IMR-90 (cell line): ENCODE measurements at regions not wholly inside any gene's neighbourhood (a gene's known extent, or its start where the extent isn't known, plus 50 kb on each side); places are given as distances from the start of the nearest gene placed in this dataset.

Source experiments
- ATAC-seq: fragments of 200-7000 bp; cut with Tn5 transposase; 2 replicates; pipeline ENCODE4 v1.9.1; 2020; ENCODE audit warnings: low read depth, mild to moderate bottlenecking, moderate library complexity
- BruUV-seq: library from RNA; stranded (reverse); fragments of 400-500 nt; replicated peaks from 2 replicates; lab custom pipeline; 2021; lab: Mats Ljungman, UMichigan
- CTCF ChIA-PET: fragments of 300-600 bp; formaldehyde crosslinking; extraction: SDS; loops from one replicate; lab custom pipeline; 2021; ENCODE audit warnings: antibody characterized with exemption; lab: Yijun Ruan, JAX
- POLR2A ChIA-PET: fragments of 300-600 bp; sonication (Branson Sonifier 250); formaldehyde crosslinking; loops from one replicate; lab custom pipeline; 2022; ENCODE audit warnings: antibody characterized with exemption; ENCODE audit not compliant: unreplicated experiment; lab: Charles Lee
- DNase-seq: peaks from one replicate; pipeline ENCODE4 v3.0.0; 2013
- H2AFZ ChIP-seq: replicated peaks from 2 replicates; pipeline ENCODE3; 2013; ENCODE audit warnings: low read length, mild to moderate bottlenecking; ENCODE audit not compliant: poor library complexity
- H2AK5ac ChIP-seq: 2 replicates; pipeline ENCODE4 v1.6.1; 2013; ENCODE audit warnings: low read depth, low read length, inconsistent platforms
- H2AK9ac ChIP-seq: replicated peaks from 2 replicates; pipeline ENCODE3; 2013; ENCODE audit warnings: mild to moderate bottlenecking, low read depth, low read length, moderate library complexity; ENCODE audit not compliant: poor library complexity
- H2BK120ac ChIP-seq: 2 replicates; pipeline ENCODE4 v1.6.1; 2013; ENCODE audit warnings: low read depth, low read length, inconsistent platforms
- H2BK15ac ChIP-seq: 3 replicates; pipeline ENCODE4 v1.6.1; 2013; ENCODE audit warnings: low read depth, low read length, inconsistent platforms
- H2BK20ac ChIP-seq: 2 replicates; pipeline ENCODE4 v1.6.1; 2013; ENCODE audit warnings: low read depth, mild to moderate bottlenecking, inconsistent platforms, low read length, moderate library complexity
- H2BK5ac ChIP-seq: 2 replicates; pipeline ENCODE4 v1.6.1; 2013; ENCODE audit warnings: mild to moderate bottlenecking, low read depth, low read length, inconsistent platforms; ENCODE audit not compliant: poor library complexity, severe bottlenecking
- H3K14ac ChIP-seq: replicated peaks from 2 replicates; pipeline ENCODE4 v1.6.1; 2013; ENCODE audit warnings: low read depth, low read length, inconsistent platforms
- H3K18ac ChIP-seq: 2 replicates; pipeline ENCODE4 v1.6.1; 2013; ENCODE audit warnings: low read depth, low read length, control low read depth
- H3K23ac ChIP-seq: 2 replicates; pipeline ENCODE4 v1.6.1; 2013; ENCODE audit warnings: low read depth, low read length, inconsistent platforms
- H3K27ac ChIP-seq: 2 replicates; pipeline ENCODE4 v1.5.1; 2013; ENCODE audit warnings: mild to moderate bottlenecking, control low read depth, low read length; ENCODE audit not compliant: insufficient read depth
- H3K27me3 ChIP-seq: 2 replicates; pipeline ENCODE4 v1.6.1; 2013; ENCODE audit warnings: low read length; ENCODE audit not compliant: control insufficient read depth, insufficient read depth
- H3K36me3 ChIP-seq: 2 replicates; pipeline ENCODE4 v1.6.1; 2013; ENCODE audit warnings: low read length, mixed read lengths; ENCODE audit not compliant: control insufficient read depth, insufficient read depth
- H3K4ac ChIP-seq: 2 replicates; pipeline ENCODE4 v1.6.1; 2013; ENCODE audit warnings: low read depth, low read length, inconsistent platforms
- H3K4me1 ChIP-seq: 2 replicates; pipeline ENCODE4 v1.6.1; 2013; ENCODE audit warnings: low read length, mixed read lengths; ENCODE audit not compliant: control insufficient read depth, insufficient read depth
- H3K4me2 ChIP-seq: 2 replicates; pipeline ENCODE4 v1.6.1; 2013; ENCODE audit warnings: low read depth, mild to moderate bottlenecking, control low read depth, low read length, moderate library complexity
- H3K4me3 ChIP-seq: 2 replicates; pipeline ENCODE4 v1.5.1; 2013; ENCODE audit warnings: low read depth, mild to moderate bottlenecking, control low read depth, low read length, moderate library complexity; ENCODE audit not compliant: insufficient read depth
- H3K56ac ChIP-seq: 2 replicates; pipeline ENCODE4 v1.6.1; 2013; ENCODE audit warnings: low read length, inconsistent platforms; ENCODE audit not compliant: insufficient read depth; ENCODE audit errors: extremely low read depth
- H3K79me1 ChIP-seq, 2 experiments: 2 replicates each; pipeline ENCODE4 v1.6.1; 2013; ENCODE audit warnings: low read length in 2 of 2, inconsistent platforms in 1 of 2, low read depth in 1 of 2
- H3K9ac ChIP-seq: 2 replicates; pipeline ENCODE4 v1.6.1; 2013; ENCODE audit warnings: low read depth, low read length, control low read depth
- H3K9me1 ChIP-seq: 2 replicates; pipeline ENCODE4 v1.6.1; 2013; ENCODE audit warnings: low read length, inconsistent platforms; ENCODE audit not compliant: insufficient read depth
- H3K9me3 ChIP-seq: 2 replicates; pipeline ENCODE4 v1.6.1; 2013; ENCODE audit warnings: low read length; ENCODE audit not compliant: control insufficient read depth, insufficient read depth
- H4K20me1 ChIP-seq: 2 replicates; pipeline ENCODE4 v1.6.1; 2013; ENCODE audit warnings: low read length, inconsistent platforms; ENCODE audit not compliant: insufficient read depth
- H4K5ac ChIP-seq: 2 replicates; pipeline ENCODE4 v1.6.1; 2013; ENCODE audit warnings: mild to moderate bottlenecking, low read depth, low read length, control low read depth
- H4K8ac ChIP-seq, 2 experiments: 2 replicates each; pipeline ENCODE4 v1.6.1; 2013; ENCODE audit warnings: low read depth in 2 of 2, low read length in 2 of 2, control low read depth in 1 of 2, inconsistent platforms in 1 of 2
- H4K91ac ChIP-seq: 2 replicates; pipeline ENCODE4 v1.6.1; 2013; ENCODE audit warnings: low read depth, low read length, inconsistent platforms; ENCODE audit not compliant: insufficient read depth
- POLR2A ChIP-seq: IDR thresholded peaks from 2 replicates; pipeline ENCODE4 v1.6.1; 2012; ENCODE audit warnings: mild to moderate bottlenecking, low read depth, low read length
- WGBS, 2 experiments: methylation state at CpG; one replicate each; pipeline versions ENCODE4 v1.1.5 to v1.1.7; 2013; ENCODE audit warnings: missing lambda C conversion rate in 2 of 2; ENCODE audit not compliant: insufficient read length in 1 of 2; ENCODE audit errors: extremely low coverage in 2 of 2; 5-methylcytosine and 5-hydroxymethylcytosine counted together
- dilution Hi-C: fragments of 300-500 bp; cut with HindIII; formaldehyde crosslinking; loops from one replicate; pipeline ENCODE4 v1.14.3; 2018; ENCODE audit warnings: low sequenced_read_pairs; ENCODE audit not compliant: unreplicated experiment
- in situ Hi-C: fragments of 300-500 bp; cut with MboI; formaldehyde crosslinking; loops from 3 replicates; pipeline ENCODE4 v1.14.3; 2019; ENCODE audit warnings: low sequenced_read_pairs, inconsistent platforms, mixed read lengths
- intact Hi-C: fragments of 100-400 bp; cut with micrococcal nuclease; formaldehyde crosslinking; loops from 2 replicates; pipeline ENCODE4 v1.10.0; 2022

GRCh38 chr5:101866473-101866872 lies 429.6 kb downstream of the SLCO4C1 start:
- no peaks in the 10 kb centered on the region; the same call in 1 of the 2 replicates for H3K9me3 ChIP-seq
- no peak overlapping the region for H2AFZ ChIP-seq
- no peak overlapping the region for H3K9ac ChIP-seq
- no peaks in the 10 kb centered on the region for H3K36me3 ChIP-seq
- H3K18ac ChIP-seq: no peak overlapping the region
- H3K4me1 ChIP-seq: no peaks in the 10 kb centered on the region
- no peaks in the 10 kb centered on the region for H3K9me1 ChIP-seq
- no peak for ATAC-seq
- H3K4me2 ChIP-seq: no peak overlapping the region
- no peaks in the 10 kb centered on the region for H3K27me3 ChIP-seq
- no peak for TF ChIP-seq POLR2A
- no peak overlapping the region for H3K4me3 ChIP-seq
- no peaks in the 10 kb centered on the region for H4K20me1 ChIP-seq
- H2BK5ac ChIP-seq: no peak overlapping the region
- no peak for DNase-seq
- no peak overlapping the region for H3K27ac ChIP-seq
- no peak overlapping the region for H2AK9ac ChIP-seq
- WGBS, 2 experiments: no CpG with 5 or more reads among the region's 1 CpG
- in situ Hi-C loops (no loop called here), intact Hi-C loops (no loop called here), dilution Hi-C loops (no loop called here)
- H4K8ac ChIP-seq: no peak overlapping the region
- H3K23ac ChIP-seq: no peak overlapping the region
- no peak overlapping the region for H4K5ac ChIP-seq
- POLR2A ChIA-PET: no interaction called here
- no peak overlapping the region for H2BK120ac ChIP-seq
- H3K14ac ChIP-seq: no peak overlapping the region
- H2AK5ac ChIP-seq: no peak overlapping the region
- BruUV-seq: no TSS peak
- no peak overlapping the region for H3K56ac ChIP-seq
- H2BK15ac ChIP-seq: no peak overlapping the region
- no peaks in the 10 kb centered on the region for H3K79me1 ChIP-seq
- CTCF ChIA-PET: interaction anchor here (0.6 kb wide), 1 partner anchor 582 kb away, joined by 3 read pairs; no protein-coding TSS in a partner anchor
- H3K4ac ChIP-seq: no peak overlapping the region
- no peak overlapping the region for H4K91ac ChIP-seq
- no peak overlapping the region for H2BK20ac ChIP-seq
